ENCODE measurements at regions not wholly inside any gene's neighbourhood (a gene's known extent, or its start where the extent isn't known, plus 50 kb on each side); places are given as distances from the start of the nearest gene placed in this dataset.

DNA sequence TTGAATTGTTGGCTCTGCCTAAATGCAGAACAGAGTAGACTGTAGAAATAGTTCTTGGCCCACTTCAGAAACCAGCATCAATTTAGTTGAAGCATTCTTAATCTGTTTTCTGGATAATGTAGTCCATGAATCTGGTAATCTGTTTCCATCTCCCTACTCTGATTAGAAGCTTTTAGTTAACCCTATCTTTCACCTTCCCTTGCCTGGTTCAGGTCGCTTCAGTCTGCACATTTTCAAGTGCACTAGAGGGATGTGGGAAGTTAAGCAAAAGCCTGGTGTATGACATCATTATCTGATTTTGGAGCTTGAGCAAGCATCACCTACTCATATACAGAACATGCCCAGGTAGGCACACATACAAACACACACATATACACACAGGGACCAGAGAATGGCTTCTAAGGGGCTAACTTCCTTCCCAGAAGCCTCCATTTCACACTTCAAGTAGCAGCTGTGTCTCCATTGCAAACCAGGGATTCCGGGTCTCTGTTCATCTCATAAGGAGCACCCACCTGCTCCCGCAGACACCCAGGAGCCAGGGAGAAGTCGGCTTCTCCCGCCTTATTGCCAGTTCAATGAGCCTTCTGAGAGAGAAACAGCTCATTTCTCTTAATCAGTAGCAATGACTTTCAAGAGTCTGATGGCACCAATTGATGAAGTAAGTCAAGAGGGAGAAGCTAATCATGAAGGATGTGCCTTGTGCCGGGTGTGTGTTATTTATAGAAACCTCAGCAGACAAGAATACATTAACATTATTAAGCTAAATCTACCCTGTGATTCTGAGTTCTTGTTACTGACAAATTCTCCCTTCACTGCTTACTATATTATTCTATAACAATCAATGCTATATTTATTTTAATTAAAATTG, 347.9 kb upstream of the STAC start:
- no peaks in the 10 kb centered on the region for H3K79me2 ChIP-seq (ENCODE audit: control insufficient read depth, insufficient read depth, low read length)
- H3K27me3 ChIP-seq (ENCODE audit: control insufficient read depth in 2 of 2, insufficient read depth in 2 of 2, low read length in 2 of 2): no peaks in the 10 kb centered on the region
- H3K9ac ChIP-seq (replicated peaks; ENCODE audit: extremely low read depth, insufficient read depth, low read length): no peak overlapping the region
- DNase-seq (ENCODE audit: low read depth, low spot score) (no peak), FAIRE-seq (no peak)
- H3K4me1 ChIP-seq (ENCODE audit: control insufficient read depth, extremely low read depth, insufficient read depth, low read length): no peaks in the 10 kb centered on the region
- no peak overlapping the region for H3K4me2 ChIP-seq (ENCODE audit: insufficient read depth, low read length)
- no TSS peak for BruUV-seq (replicated peaks)
- POLR2A ChIA-PET: no interaction called here
- no peaks in the 10 kb centered on the region for H4K20me1 ChIP-seq (replicated peaks; ENCODE audit: control insufficient read depth, extremely low read depth, insufficient read depth, low read length)
- peaks cover 2% of the 10 kb centered on the region for H3K9me3 ChIP-seq (replicated peaks; ENCODE audit: control insufficient read depth, insufficient read depth, low read length)
- no peaks in the 10 kb centered on the region for H3K36me3 ChIP-seq (ENCODE audit: control insufficient read depth in 2 of 2, extremely low read depth in 1 of 2, insufficient read depth in 2 of 2, low read length in 2 of 2)
- dilution Hi-C loops (cut with MboI; ENCODE audit: extremely low pct_ligation_motif_present, low sequenced_read_pairs): no loop called here
- no peaks in the 10 kb centered on the region for H3K9me1 ChIP-seq (replicated peaks; ENCODE audit: control insufficient read depth, extremely low read depth, insufficient read depth, low read length)
- TF ChIP-seq GATA2 (IDR thresholded peaks at IDR 0.05; ENCODE audit: insufficient read depth, insufficient read length, low read depth, low read length) (no peak), POLR2A (IDR thresholded peaks at IDR 0.05; ENCODE audit: low read depth, low read length) (no peak), JUN (IDR thresholded peaks at IDR 0.05; ENCODE audit: borderline replicate concordance, insufficient read depth, insufficient read length, low read depth) (no peak), FOS (IDR thresholded peaks at IDR 0.05; ENCODE audit: borderline replicate concordance, insufficient read depth, low read length) (no peak), POLR2AphosphoS5 (IDR thresholded peaks at IDR 0.05; ENCODE audit: insufficient read depth, low read depth, low read length) (no peak), EZH2 (IDR thresholded peaks at IDR 0.05; ENCODE audit: borderline replicate concordance, low read depth, low read length, severe bottlenecking) (no peak), MYC (IDR thresholded peaks at IDR 0.05; ENCODE audit: low read depth, low read length) (no peak)
- TF ChIP-seq, protein P1, sequence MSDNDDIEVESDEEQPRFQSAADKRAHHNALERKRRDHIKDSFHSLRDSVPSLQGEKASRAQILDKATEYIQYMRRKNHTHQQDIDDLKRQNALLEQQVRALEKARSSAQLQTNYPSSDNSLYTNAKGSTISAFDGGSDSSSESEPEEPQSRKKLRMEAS (IDR thresholded peaks at IDR 0.05; ENCODE audit: insufficient read depth, insufficient read length): no peak
- TF ChIP-seq, protein P2, sequence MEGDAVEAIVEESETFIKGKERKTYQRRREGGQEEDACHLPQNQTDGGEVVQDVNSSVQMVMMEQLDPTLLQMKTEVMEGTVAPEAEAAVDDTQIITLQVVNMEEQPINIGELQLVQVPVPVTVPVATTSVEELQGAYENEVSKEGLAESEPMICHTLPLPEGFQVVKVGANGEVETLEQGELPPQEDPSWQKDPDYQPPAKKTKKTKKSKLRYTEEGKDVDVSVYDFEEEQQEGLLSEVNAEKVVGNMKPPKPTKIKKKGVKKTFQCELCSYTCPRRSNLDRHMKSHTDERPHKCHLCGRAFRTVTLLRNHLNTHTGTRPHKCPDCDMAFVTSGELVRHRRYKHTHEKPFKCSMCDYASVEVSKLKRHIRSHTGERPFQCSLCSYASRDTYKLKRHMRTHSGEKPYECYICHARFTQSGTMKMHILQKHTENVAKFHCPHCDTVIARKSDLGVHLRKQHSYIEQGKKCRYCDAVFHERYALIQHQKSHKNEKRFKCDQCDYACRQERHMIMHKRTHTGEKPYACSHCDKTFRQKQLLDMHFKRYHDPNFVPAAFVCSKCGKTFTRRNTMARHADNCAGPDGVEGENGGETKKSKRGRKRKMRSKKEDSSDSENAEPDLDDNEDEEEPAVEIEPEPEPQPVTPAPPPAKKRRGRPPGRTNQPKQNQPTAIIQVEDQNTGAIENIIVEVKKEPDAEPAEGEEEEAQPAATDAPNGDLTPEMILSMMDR (IDR thresholded peaks at IDR 0.05; ENCODE audit: extremely low read depth in 1 of 2, insufficient read depth in 1 of 2, low read depth in 1 of 2, low read length in 2 of 2): no peak
- intact Hi-C loops (cut with micrococcal nuclease): no loop called here
- H3K4me3 ChIP-seq (replicated peaks in 1 of 3; ENCODE audit: insufficient read depth in 1 of 3, low read depth in 1 of 3, low read length in 3 of 3): no peak overlapping the region
- H2AFZ ChIP-seq (ENCODE audit: low read depth, low read length): no peak overlapping the region
- no peak overlapping the region for H3K27ac ChIP-seq (ENCODE audit: insufficient read depth, low read depth, low read length)
- CTCF ChIA-PET: no interaction called here
